RPMI7951 (cell line): ENCODE measurements at regions not wholly inside any gene's neighbourhood (a gene's known extent, or its start where the extent isn't known, plus 50 kb on each side); places are given as distances from the start of the nearest gene placed in this dataset.
"Not testable (repeated sequence)": the region's sequence is repeated elsewhere in the genome, so short reads cannot be mapped to it uniquely, and the experiment has no call there.

Experiments
- DNase-seq: peaks from one replicate; pipeline ENCODE4 v3.0.0-alpha.2; 2012; ENCODE audit warnings: low read depth

DNA sequence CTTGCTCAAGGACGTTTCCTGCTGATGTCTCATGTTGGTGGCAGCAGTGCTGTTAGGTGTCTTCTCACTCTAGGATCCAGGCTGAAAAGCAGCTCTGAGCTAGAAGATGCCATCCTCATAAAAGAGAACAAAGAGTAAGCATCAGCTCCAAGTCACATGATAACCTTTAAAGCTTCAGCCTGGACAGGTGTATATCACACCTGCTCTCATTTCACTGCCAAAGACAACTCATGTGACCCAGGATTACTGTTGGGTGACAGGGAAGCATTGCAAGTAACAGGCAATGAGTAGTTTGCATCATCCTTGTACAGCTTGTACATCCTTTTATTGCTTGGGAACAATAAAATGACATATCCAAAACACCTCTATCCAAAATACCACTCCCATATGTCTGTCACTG is 423.4 kb upstream of the DPP6 start:
- no peak for DNase-seq

DNA sequence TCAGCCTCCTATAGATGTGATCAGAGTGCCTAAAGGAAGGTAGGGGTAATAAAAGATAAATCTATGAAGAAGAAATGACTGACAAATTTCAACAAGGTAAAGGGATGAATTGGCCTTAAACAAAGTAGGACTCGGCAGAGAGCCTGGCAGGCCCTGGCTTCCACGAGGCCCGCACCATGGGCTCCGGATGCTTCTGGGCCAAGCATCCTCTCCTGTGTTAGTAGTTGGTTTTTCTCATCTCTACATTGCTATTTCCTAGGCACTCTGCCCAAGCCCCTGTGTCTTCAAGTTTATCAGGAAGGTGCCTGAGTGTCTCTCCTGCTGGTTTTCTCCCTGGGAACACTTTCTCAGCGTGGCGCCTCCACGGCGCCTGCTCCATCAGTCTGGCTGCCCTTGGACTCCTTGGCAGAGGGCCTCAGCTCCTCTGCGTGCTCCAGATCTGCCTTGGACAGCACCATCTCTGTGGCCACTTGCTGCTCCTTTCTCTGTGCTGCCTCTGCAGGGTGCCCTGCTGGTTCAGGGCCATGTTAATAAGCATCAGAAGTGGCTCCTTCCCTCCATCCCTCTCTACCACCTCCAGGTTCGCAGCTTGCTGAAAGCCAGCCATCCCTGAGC is 413.3 kb upstream of the DPP6 start:
- no peak for DNase-seq

DNA sequence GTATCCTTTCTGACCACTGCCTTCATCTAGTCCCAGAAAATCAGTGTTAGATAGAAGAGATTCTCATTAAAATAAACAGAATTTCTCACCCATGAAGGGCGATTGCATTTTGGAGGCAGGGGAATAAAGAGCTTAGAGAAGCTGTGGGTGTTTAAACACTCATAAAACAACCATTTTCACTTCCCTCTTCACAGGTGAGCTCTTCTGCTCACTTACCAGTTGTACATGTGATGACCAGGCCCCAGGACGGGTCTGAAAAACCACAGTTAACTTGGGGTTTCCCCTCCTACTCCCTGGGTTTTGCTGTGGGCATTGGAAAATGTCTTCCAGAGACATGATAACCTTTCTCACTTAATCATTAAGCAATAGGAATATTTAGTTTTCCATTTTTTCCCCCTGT is 411.6 kb upstream of the DPP6 start:
- DNase-seq: no peak

DNA sequence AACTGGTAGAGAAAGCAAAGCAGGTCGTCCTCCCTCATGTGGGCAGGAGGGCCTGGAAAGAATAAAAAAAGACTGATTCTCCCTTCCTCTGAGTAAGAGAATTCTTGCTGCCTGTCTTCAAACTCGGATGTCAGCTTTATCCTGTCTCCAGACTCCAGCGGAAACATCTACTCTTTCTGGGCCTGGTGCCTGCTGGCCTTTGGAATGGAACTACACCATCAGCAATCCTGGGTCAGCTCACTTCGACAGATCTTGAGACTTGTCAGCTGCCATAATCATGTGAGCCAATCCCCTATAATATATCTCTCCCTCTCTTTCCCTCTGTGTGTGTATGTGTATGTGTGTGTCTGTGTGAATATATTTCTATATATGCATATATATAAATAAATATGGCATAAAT is 411.0 kb upstream of the DPP6 start:
- DNase-seq: no peak

DNA sequence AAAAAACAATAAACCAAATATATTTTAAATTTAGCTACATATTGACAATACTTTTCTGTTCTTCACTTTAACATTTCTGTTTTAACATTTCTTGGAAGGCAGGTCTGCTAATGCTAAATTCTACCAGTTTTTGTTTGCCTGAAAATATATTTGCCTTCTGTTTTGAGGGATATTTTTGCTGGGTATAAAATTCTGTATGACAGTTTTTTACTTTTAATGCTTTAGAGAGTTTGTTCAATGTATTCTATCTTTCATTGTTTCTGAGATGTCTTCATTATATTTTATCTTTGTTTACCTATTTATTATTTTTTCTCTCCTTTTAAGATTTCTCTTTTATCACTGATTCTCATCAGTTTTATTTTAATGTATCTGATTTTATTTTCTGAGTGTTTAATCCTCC is 409.2 kb upstream of the DPP6 start:
- DNase-seq: no peak

DNA sequence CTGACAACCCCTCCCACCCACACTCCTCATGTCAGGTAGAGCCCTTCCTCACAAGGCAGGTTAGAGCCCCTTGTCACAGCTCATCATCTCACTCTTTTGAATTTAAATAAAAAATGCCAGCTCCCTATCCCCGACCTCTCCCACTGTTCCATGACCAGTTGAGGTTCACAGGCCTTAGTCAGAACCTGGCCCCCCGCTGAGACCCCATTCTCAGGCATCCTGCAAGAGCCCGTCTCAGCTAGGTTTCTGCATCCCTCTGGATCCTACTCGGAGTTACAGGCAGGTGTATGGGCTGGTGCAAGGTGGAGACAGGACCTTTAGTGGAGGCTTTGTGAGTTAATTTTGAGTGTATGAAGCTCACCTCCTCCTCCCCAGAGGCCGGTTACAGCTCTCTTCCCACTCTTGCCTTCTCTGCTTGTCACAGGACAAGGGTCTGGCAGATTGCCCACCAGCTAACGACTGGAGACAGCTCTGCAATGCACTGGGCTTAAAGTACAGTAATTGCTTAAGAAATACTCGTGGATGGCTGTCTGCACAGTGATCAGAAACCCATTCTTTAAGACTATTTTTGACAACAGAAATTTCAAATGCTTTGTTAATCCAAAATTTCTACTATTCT is 394.9 kb upstream of the DPP6 start:
- no peak for DNase-seq

DNA sequence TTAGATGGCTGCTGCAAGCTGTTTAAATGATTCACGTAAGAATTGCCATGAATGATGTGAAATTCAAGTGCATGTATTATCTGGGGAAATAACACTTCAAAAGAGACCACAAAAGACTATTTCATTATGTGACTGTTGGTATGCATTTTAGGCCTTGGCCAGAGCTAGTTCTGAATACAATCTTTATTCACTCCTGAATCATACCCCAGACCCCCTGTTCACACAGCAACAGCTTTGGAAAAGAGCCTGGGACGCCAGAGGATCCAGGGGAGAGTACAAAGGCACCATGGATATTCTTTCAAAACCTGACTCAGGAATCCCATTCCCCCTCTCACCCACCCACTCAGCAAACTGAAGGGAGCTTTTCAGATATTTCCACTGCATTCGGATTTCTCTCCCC is 377.1 kb upstream of the DPP6 start:
- DNase-seq: peak; percentile 7

DNA sequence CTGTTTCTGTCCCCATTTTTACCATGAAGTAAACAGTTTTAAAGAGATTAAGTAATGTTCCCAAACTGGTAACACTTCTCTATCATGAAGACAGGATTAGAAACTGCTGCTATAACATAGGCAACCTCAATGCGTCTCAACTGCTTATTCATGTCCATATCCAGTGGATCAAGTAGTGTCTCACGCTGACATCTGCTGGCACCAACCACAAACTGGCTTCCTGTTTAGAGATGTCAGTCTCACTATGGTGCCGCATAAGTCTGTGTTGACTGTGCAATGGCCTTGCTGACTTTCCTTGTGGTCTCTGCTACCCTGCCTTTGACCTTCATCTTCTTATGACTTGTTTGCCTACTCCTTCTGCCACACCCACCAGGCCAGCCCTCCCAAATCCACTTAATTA is 369.6 kb upstream of the DPP6 start:
- no peak for DNase-seq

DNA sequence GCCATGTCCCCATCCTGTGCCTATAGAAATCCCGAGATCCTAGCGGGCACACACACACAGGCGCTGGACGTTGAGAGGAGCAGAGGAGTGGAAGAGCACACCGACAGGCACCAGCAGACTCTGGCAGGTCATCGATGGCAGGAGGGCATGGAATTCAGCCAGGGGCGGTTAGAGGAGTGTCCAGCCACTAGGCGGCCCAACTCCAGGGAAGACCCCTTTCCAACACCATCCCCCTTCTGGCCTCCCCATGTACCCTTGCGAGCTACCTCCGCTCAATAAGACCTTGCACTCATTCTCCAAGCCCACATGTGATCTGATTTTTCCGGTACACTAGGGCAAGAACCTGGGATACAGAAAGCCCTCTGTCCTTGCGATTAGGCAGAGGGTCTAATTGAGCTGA is 356.0 kb upstream of the DPP6 start:
- DNase-seq: no peak

DNA sequence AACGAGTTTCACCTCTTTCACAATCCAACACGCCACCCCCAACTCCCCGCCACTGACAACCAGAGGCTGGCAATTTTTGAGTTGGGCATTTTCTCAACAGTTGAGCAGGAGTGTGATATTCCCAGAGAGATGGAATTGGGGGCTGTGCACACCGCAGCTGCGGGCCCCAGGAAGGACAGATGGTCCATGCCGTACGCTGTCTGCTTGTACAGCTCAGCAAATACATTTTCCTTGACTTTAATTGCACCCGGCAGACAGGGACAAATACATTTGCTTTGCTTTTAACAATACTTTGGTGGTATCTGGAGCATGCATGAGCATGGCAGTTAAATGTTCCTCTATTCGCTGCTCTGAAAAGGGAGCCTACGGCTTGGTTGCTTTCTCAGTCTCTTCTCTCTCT is 354.2 kb upstream of the DPP6 start:
- DNase-seq: no peak

DNA sequence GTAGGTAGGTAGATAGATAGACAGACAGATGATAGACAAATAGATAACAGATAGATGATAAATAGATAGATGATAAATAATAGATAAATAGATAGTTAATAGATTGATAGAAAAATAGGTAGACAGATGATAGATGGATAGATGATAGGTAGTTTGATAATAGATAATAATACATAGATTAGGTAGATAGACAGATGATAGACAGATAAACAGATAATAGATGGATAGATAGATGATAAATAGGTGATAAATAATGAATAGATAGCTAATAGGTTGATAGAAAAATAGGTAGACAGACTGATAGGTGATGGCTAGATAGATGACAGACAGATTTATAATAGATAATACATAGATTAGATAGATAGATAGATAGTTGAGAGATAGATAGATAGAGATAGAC is 350.5 kb upstream of the DPP6 start:
- no peak for DNase-seq

DNA sequence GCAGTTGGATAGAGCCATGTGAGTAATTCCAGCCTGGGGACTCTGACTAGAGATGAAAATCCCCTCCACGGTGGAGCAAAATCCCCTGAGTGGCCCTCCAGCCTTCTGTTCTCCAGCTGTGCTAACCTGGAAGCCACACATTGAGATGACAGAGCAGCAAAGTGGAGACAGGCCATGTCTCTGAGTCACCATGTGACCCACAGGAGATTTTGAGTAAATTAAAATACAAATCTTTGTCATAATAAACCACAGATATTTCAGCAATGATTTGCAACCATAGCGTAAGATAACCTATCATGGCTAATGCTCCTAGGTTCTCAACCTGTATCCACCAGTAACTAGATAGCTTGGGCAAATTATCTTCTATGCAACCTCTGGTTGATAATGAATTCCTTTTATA is 328.3 kb upstream of the DPP6 start:
- not testable (repeated sequence) for DNase-seq

DNA sequence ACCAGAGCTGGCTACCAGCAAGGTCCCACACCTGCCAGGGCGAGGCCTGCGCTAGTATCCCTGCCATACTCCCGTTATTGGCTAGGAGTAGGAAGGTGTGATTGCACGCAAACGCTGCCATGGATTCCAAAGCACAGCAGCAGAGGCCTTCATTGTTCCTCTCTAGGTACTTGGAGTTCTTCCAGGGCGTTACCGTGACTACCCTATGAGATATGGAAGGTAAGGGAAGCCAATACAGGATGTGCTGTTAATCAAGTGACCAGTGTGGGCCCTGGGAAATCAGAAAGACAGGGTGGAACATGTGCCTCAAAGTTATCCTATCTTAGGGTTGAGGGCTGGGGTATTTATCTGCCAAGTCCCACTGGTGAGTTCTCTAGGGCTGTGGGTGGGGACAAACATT is 320.7 kb upstream of the DPP6 start:
- DNase-seq: not testable (repeated sequence)

DNA sequence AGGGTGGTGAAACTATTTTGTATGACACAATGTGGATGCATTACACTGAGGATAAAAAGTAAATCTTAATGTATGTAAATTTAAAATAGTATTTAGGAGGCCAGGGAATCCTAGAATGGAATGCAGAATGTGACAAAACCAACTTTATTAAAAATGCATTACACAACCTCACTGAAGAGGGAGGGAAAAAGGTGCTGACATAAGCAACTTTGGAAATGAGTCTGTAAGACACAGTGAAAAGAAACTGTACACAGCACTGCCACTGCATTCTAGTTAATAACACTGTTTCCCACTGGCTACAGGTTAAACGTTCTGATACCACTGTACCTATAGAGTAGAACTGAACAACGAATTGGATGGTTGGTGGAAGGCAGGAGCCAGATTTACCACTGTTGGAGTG is 308.8 kb upstream of the DPP6 start:
- DNase-seq: not testable (repeated sequence)

DNA sequence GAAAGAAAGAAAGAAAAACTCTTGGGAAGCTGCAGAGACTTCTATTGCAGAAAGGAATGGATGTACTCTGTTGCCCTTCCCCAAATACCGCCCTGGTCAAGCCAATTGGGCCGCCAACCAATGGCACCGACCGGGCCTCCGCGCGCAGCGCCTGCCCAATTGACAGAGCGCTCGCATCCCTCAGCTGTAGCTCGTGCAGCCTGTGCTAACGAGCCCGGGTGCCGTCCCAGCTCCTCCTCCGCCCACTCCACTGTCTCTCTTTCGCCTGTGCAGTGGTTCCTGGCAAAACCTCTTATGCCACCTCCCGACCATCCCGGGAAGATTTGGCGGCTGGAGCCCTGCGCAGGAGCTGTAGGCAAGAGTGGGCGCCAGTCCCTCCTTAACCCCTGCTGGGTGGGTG is 304.2 kb upstream of the DPP6 start:
- DNase-seq: not testable (repeated sequence)

DNA sequence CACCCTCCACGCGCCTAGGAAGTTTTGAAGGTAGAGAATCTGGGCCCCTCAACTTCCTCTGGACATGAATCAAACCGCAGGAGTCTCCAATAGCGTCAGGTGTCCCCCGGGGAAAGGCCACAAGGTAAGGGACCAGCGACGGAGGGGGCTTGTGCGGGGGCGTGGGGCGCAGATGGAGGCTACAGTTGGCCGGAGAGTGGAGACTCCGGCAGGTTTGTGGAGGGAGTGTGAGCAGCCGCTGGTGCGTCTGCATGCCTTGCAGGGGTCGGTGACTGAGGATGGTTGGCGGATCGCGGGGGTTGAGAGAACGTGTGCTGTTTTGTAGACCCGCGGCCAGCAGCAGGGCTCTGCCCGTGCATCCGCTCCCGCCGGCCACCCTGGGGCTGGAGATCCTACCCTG is 303.3 kb upstream of the DPP6 start:
- not testable (repeated sequence) for DNase-seq

DNA sequence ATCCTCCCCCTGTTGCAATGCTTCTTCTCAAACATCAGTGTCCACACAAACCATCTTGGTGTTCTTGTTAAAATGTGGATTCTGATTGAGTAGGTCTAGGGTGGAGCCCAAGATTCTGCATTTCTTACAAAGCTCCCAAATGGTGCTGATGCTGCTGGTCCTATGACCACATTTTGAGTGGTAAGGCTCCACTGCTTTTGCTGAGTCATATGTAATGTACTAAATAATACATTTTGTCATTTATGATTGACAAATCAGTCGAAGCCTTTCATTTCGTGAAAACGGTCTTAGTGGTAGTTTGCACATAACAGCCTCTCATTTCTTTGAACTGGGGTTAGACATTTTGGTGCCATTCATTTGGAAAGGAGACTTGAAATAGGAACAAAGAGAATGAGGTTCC is 286.3 kb upstream of the DPP6 start:
- not testable (repeated sequence) for DNase-seq

DNA sequence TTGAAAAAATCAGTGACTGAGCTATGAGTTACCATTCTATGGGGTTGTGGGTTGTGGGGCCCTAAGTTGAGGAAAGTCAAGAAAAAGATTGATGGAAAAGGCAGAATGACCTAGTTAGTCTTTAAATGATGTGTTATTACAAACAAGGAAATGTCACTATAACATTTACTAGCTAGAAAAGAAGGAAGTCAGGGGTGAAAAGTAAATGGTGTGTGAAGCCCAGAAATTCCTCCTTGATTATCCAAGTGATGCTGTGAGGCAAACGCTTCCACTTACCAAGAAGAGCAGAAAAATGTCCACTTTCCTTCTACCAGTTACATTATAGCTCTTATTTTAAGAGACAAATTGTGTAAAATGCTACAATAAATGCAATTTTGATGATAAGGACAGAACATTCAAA is 285.3 kb upstream of the DPP6 start:
- not testable (repeated sequence) for DNase-seq

DNA sequence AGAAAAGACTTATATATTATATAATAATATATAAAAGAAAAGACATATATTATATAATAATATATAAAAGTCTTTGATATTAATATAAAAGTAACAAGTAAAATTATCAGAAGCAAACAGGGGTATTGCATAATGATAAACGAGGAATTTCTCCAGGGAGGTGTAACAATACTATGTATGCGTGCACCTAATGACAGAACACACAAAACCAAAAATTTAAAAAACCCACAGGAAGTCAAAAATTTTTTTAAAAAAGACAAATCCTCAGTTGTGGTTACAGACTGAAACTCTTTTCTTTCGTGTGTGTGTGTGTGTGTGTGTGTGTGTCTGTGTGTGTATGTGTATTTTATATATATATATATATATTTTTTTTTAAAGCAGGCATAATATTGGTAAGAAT is 279.2 kb upstream of the DPP6 start:
- no peak for DNase-seq

DNA sequence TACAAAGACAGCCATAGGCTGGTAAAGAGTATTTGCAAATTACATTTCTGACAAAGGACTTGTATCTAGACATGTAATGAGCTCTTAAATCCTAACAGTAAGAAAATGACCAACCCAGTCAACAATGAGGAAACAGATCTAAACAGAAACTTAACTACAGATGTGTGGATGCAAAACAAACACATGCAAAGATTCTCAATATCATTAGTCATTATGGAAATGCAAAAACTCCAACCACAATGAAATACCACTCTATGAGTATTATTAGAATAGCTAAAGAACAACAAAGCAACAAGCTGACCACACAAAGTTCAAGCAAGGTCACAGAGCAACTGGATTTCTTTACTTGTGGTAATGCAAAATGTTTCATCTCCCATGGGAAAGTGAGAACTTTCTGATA is 275.3 kb upstream of the DPP6 start:
- DNase-seq: not testable (repeated sequence)

DNA sequence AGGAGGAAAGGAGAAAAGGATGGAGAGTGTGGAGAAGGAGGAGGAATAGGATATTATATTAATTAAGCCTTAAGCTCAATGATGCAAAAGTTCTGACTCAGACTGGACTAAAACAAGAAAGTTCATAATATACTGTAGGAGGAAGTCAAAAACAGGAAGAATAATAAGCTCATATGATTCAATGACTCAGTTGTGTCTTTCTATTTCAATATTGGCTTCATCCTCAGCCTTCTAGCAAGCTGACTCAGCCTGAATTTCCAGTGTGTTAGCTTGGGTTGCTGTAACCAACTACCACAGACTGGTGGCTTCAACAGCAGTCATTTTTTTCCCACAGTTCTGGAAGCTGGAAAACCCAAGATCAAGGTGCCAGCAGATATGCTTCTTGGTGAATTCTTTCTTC is 254.8 kb upstream of the DPP6 start:
- DNase-seq: not testable (repeated sequence)

DNA sequence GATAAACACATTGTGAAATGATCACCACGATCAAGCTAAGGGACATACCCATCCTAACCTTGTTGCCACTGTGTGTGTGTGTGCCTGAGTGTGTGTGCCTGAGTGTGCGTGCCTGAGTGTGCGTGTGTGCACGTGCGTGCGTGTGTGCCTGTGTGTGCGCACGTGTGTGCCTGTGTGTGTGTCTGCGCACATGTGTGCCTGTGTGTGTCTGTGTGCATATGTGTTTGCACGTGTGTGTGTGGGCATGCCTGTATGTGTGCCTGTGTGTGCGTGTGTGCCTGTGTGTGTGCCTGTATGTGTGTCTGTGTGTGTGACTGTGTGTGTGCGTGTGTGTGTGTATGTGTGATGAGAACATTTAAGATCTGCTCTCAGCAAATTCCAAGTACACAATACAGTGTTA is 244.1 kb upstream of the DPP6 start:
- no peak for DNase-seq

DNA sequence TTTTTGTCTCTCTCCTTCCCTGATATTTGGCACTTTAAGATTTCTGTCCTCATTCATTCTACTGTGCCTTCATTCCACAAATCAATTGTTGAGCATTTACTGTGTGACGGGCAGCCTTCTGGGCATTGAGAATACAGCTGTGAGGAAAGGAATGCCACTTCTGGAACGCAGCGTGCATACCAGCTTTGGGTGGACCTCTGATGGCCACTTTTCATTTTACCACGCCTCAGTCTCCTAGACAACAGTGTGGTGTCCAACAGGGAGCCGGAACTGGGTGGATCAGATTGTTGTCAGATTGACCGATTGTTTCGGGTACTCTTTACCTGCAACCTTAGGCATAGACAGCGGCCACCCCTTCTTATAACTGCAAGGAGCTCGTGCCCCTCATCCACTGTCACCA is 222.7 kb upstream of the DPP6 start:
- DNase-seq: no peak

DNA sequence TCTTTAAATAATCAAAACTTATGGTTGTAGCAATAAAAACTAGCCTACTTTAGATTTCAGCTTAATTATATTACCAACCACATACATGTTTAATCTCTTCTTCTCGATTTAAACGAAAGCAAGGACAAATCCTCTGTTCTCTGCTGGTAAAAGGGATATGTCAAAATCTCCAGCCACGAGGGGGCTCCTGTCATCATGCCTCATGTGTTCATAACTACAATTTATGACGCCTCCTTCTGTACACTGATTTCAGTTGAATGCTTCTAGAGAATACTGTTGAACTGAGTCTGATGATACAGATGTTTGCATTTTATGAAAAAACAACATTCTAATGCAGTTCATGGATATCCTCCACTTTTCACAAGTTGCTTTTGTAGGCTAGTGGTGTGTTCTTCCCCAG is 220.0 kb upstream of the DPP6 start:
- DNase-seq: no peak
